HG02870 (cell line): ENCODE measurements at regions not wholly inside any gene's neighbourhood (a gene's known extent, or its start where the extent isn't known, plus 50 kb on each side); places are given as distances from the start of the nearest gene placed in this dataset.
"Not testable (repeated sequence)": the region's sequence is repeated elsewhere in the genome, so short reads cannot be mapped to it uniquely, and the experiment has no call there.

ENCODE experiments used
- ATAC-seq: cut with Tn5 transposase; IDR thresholded peaks from one replicate; pipeline ENCODE4 v1.9.1; 2021; ENCODE audit warnings: mild to moderate bottlenecking, moderate library complexity; ENCODE audit not compliant: unreplicated experiment

- no peak for ATAC-seq
Measured at GRCh38 chrX:124426288-124427169, 80.2 kb downstream of the SH2D1A start.

DNA sequence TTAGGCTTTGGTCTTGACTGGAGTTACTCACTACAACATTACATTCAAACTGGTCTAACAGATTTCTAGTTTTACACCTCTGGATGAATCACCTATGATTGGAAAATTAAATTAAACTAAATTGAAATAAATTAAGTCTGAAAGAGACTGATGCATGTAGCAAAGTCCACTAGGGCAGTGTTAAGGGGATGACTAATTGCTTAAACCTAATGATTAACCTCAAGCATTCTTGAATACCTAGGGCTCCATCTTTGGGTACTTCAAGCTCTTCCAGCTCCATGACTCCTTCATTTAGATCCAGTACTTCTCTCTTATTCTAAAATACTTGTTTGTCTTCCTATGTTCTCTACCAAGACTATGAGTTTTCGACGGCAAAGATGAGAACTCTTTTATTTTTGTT lies 86.8 kb downstream of the SH2D1A start:
- ATAC-seq = no peak

- ATAC-seq = no peak
Measured at GRCh38 chrX:124435616-124436015, 89.3 kb downstream of the SH2D1A start.

GRCh38 chrX:124440695-124441094 lies 94.3 kb downstream of the SH2D1A start:
- ATAC-seq = no peak

DNA sequence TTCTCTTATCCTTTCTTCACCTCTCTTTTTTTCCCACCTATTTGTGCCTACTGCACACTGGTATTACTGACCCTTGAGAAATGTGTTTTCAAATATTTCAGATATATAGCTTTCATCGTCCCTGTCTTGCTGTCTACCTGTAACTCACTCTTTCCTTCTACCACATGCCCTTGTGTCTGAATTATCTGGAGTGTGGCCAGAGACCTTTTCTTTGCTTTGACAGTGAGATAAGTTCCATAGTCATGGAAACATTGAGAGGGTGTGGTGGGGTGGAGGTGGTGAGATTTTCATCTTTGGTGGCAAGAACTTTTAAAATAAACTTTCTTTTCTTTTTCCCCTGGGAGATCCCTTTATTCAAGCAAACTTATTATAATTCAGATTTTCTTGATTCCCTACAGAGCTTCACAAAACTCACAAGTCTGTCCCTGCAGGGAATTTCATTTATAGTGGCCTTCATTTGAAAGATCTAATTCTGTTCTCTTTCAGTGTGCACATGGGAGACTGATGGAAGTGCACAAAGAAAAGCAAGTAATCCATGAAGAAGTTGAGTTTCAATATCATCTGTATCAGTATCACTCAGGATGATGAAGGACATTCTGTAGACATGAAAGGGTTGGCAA lies 95.7 kb downstream of the SH2D1A start:
- ATAC-seq = no peak

GRCh38 chrX:124455966-124456365 lies 109.6 kb downstream of the SH2D1A start:
- ATAC-seq = no peak

DNA sequence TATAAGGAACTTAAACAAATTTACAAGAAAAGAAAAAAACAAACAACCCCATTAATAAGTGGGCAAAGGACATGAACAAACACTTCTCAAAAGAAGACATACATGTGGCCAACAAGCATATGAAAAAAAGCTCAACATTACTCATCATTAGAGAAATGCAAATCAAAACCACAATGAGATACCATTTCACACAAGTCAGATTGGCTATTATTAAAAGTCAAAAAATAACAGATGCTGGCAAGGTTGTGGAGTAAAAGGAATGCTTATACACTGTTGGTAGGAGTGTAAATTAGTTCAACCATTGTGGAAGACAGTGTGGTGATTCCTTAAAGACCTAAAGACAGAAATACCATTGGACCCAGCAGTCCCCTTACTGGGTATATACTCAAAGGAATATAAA lies 113.5 kb downstream of the SH2D1A start:
- not testable (repeated sequence) for ATAC-seq

GRCh38 chrX:124462931-124463330 lies 116.6 kb downstream of the SH2D1A start:
- no peak for ATAC-seq

GRCh38 chrX:124467202-124467601 lies 120.8 kb downstream of the SH2D1A start:
- no peak for ATAC-seq

- ATAC-seq = no peak
Measured at GRCh38 chrX:124475358-124475757, 129.0 kb downstream of the SH2D1A start.

DNA sequence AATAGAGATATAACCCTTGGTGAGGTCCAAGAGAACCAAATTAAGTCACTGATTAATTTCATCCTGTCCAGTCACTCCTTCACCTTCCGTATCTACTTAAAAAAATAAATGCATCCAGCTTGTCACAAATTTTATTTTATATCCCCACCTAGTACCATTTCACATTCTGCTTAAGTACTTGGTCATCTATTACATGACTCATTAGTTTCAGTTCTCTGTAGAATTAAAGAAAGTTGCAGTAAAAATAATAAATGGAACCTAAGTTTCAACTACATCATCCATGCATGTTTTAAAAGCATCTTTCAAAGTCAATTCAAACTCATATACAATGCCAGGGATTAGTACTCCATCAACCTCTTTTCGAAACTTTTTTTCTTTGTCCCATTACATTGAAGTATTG lies 130.2 kb downstream of the SH2D1A start:
- ATAC-seq = no peak

- ATAC-seq = no peak
Measured at GRCh38 chrX:124478046-124478445, 131.7 kb downstream of the SH2D1A start.

DNA sequence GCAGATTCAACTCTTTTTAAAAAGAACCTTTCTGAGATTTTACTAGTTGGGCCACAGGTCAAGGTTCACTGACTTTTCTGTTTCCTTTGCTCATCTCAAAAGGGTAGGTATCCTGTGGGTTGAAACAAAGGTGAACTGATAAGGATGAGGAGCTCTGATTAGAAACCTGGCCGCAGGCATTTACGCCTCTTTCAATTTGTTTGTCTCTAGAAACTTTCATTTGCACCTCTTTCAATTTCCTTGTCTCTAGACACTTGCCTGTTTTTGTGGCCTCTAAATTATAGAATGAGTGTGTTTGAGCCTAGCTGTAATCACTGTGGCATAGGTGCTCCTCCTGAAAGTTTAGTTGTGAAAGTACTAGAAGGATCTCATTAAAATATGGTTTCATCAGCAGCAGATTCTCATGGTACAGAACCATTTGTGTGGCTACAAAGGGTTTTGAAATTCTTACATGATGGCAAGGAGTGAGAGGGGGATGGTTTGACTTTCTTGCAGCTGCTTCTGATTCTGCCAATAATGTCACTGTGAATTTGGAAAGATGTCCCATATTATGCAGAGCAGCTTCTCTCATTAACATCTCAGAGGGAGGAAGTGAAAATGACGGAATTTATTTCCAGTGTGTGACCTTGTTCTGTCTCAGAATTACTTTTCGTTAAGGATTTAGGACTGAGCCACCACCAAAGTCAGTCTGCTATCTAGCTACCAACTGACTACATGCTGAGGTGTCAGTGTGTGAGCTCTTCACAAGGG lies 142.2 kb downstream of the SH2D1A start:
- peak; percentile 85 for ATAC-seq

- no peak for ATAC-seq
Measured at GRCh38 chrX:124493984-124494383, 147.6 kb downstream of the SH2D1A start.

DNA sequence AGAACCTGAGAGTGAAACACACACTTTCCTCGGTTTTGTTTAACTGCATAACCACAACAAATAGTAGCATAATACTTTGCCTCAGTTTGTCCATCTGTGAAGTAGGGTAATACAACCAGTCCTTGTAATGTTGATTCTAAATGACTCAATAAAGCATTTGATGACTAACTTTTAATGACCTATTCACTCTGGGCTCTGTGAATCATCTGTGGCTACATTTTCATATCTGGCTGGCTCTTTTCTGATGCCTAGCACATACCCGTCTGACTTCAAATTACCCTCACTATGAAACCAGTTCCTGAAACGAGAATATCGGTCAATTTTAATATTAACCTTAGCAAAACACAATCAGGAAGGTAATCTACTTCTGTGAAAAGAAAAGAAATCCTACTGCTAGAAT lies 151.0 kb downstream of the SH2D1A start:
- ATAC-seq = no peak

DNA sequence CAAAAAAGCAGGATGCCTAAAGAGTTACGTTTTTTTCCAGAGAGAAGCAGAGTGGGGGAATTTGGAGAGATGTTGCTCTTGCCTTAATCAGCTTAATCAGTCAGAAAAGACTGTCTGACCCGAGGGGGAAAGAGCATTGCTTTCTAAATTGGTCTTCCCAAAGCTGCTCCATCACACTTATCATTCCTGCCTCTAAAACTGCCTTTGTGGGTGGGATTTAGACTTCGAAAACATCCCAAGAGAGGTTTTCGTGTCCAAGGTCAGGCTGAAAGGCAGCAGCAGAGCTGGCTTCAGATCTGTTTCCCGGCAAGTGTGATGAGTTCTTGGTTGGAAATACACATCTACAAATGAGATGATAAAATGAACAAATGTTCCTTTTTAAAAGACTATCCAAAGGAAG lies 155.2 kb downstream of the SH2D1A start:
- no peak for ATAC-seq

GRCh38 chrX:124502166-124502565 lies 155.8 kb downstream of the SH2D1A start:
- ATAC-seq = no peak

DNA sequence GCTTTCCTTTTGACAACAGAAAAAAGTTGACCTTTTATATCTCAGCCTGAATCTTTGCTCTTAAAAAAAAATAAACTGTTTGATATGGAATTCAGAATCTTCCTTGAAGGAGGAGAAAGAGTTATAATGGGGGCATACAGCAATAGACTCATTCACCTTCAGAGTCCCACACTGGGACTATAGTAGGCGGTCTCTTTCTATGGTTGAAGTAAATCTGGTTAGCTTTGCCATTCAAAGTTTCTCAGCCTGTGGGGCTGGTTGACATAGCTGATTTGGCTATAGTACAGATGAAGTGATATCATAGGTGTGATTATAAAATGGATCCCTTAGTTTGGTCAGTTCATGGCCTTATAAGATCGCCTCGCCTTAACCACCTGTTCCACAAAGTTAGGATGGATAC lies 156.2 kb downstream of the SH2D1A start:
- no peak for ATAC-seq

GRCh38 chrX:124504111-124504983 lies 158.0 kb downstream of the SH2D1A start:
- peak; percentile 79 for ATAC-seq

- ATAC-seq = no peak
Measured at GRCh38 chrX:124506066-124506465, 159.7 kb downstream of the SH2D1A start.

DNA sequence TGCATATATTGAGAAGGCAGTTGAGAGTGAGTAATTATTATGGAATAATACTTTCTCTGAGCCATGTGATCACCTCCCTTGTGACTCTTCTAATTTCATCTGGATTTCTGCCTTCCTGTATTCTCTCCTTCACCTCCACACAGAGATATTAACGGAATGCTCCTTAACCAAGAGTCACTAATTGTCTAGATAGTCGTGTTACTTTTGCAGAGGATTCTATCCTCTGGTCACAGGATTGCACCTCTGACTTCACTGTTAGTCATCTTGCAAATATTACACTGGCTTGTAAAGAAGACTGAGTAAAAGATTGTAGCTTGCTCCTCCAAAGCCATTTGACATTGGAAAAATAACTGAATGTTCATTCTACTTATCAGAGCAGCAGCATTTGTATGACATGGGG lies 160.9 kb downstream of the SH2D1A start:
- no peak for ATAC-seq
